Fibroblast of lung (primary cell): ENCODE measurements at regions not wholly inside any gene's neighbourhood (a gene's known extent, or its start where the extent isn't known, plus 50 kb on each side); places are given as distances from the start of the nearest gene placed in this dataset.
"Not testable (repeated sequence)": the region's sequence is repeated elsewhere in the genome, so short reads cannot be mapped to it uniquely, and the experiment has no call there.

Source experiments
- CTCF ChIP-seq, 2 donors: IDR thresholded peaks in 1 of 2; conservative IDR thresholded peaks in 1 of 2; 1 replicate in 1 of 2; 2 replicates in 1 of 2; pipeline ENCODE4 v1.5.1; 2011 to 2012; ENCODE audit warnings: low read length in 2 of 2, control low read depth in 1 of 2, inconsistent platforms in 1 of 2, low read depth in 1 of 2, mild to moderate bottlenecking in 1 of 2
- EZH2 ChIP-seq: IDR thresholded peaks from 2 replicates; pipeline ENCODE4 v1.5.1; 2012; ENCODE audit warnings: low read length, control low read depth, mild to moderate bottlenecking; ENCODE audit errors: missing control alignments

GRCh38 chr17:71599583-71599982, 521.2 kb upstream of the SOX9 start:
- not testable (repeated sequence) for TF ChIP-seq CTCF (conservative IDR thresholded peaks at IDR 0.05 in 1 of 2, IDR thresholded peaks at IDR 0.05 in 1 of 2; ENCODE audit: low read depth in 1 of 2, low read length in 2 of 2); EZH2
